ENCODE measurements at regions not wholly inside any gene's neighbourhood (a gene's known extent, or its start where the extent isn't known, plus 50 kb on each side); places are given as distances from the start of the nearest gene placed in this dataset.

DNA sequence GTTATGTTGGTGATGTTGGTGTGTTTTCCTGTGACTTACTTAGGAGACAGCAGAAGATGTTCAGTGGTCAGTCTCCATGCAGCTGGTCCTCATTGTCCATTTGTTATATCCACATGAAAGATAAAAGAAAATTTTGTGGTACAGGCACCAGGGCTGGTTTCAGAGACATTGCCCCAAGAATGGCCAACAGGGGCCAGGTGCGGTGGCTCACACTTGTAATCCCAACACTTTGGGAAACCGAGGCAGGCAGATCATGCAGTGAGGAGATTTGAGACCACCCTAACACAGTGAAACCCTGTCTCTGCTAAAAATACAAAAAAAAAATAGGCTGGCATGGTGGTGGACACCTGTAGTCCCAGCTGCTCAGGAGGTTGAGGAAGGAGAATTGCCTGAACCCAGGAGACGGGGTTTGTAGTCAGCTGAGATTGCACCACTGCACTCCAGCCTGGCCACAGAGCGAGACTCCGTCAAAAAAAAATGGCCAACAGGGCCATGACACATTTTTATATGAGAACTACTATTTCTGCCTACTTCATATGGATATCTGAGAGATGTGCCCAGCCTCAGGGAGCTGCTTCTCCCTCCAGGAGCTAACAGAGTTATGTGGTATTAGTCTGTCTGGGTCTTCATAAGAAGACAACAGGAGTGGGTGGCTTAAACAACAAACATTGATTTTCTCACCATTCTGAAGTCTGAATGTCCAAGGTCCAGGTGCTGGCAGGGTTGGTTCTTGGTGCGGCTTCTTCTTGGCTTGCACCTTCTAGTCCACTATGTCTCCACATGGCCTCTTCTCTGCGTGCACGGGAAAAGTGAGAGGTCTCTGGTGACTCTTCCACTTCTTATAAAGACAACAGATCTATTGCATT, 821.7 kb downstream of the TMEM121 start:
- TF ChIP-seq ZNF274 (IDR thresholded peaks at IDR 0.05; ENCODE audit: low read depth, low read length) = no peak
- TF ChIP-seq YY1 (IDR thresholded peaks at IDR 0.05; ENCODE audit: insufficient read depth, insufficient read length) = no peak
- no peak for TF ChIP-seq SUZ12 (IDR thresholded peaks at IDR 0.05; ENCODE audit: extremely low read depth, insufficient read depth, insufficient read length)

All from NT2/D1 (cell line).